GM12878 (cell line): ENCODE measurements at regions not wholly inside any gene's neighbourhood (a gene's known extent, or its start where the extent isn't known, plus 50 kb on each side); places are given as distances from the start of the nearest gene placed in this dataset.

Experiments
- CHD2 ChIP-seq: IDR thresholded peaks from 2 replicates; pipeline ENCODE4 v1.6.1; 2011; ENCODE audit warnings: low read depth, low read length, improper control_type of control experiment, borderline replicate concordance
- DPF2 ChIP-seq: fragments of 450-650 bp; IDR thresholded peaks from 2 replicates; pipeline ENCODE4 v1.6.1; 2017; ENCODE audit warnings: mild to moderate bottlenecking
- MXI1 ChIP-seq: fragments of 150-350 bp; IDR thresholded peaks from 2 replicates; pipeline ENCODE4 v1.6.1; 2011; ENCODE audit warnings: low read depth, mild to moderate bottlenecking, inconsistent platforms, low read length, improper control_type of control experiment
- RAD51 ChIP-seq: fragments of 450-650 bp; IDR thresholded peaks from 2 replicates; pipeline ENCODE4 v1.6.1; 2016; ENCODE audit warnings: moderate library complexity, mild to moderate bottlenecking, inconsistent platforms
- STAT3 ChIP-seq: IDR thresholded peaks from 2 replicates; pipeline ENCODE4 v1.6.1; 2011; ENCODE audit warnings: low read depth, low read length, improper control_type of control experiment
- TCF7 ChIP-seq: IDR thresholded peaks from 2 replicates; pipeline ENCODE4 v1.6.1; 2014; ENCODE audit warnings: antibody characterized with exemption, borderline replicate concordance
- YBX1 ChIP-seq: fragments of 450-650 bp; IDR thresholded peaks from 2 replicates; pipeline ENCODE4 v1.6.1; 2016; ENCODE audit warnings: antibody characterized with exemption
- ZNF24 ChIP-seq: fragments of 450-650 bp; IDR thresholded peaks from 2 replicates; pipeline ENCODE4 v1.6.1; 2017; ENCODE audit warnings: antibody characterized with exemption, mild to moderate bottlenecking
- TF ChIP-seq, protein P1 (sequence below): fragments of 150-350 bp; IDR thresholded peaks from 2 replicates; pipeline ENCODE4 v1.6.1; 2016; ENCODE audit warnings: low read depth, low read length
- TF ChIP-seq, protein P2 (sequence below): IDR thresholded peaks from 2 replicates; pipeline ENCODE4 v1.6.1; 2011; ENCODE audit warnings: low read depth, mild to moderate bottlenecking, low read length, moderate library complexity, borderline replicate concordance; ENCODE audit errors: extremely low read depth
- TF ChIP-seq, protein P3 (sequence below): fragments of 450-650 bp; IDR thresholded peaks from 2 replicates; pipeline ENCODE4 v1.6.1; 2016; ENCODE audit warnings: mild to moderate bottlenecking
- TF ChIP-seq, protein P4 (sequence below): IDR thresholded peaks from 2 replicates; pipeline ENCODE4 v1.6.1; 2011; ENCODE audit warnings: borderline replicate concordance, low read depth, mild to moderate bottlenecking, moderate library complexity, mixed read lengths, low read length; ENCODE audit not compliant: insufficient read depth; ENCODE audit errors: extremely low read length
- TF ChIP-seq, protein P5 (sequence below): IDR thresholded peaks from 2 replicates; pipeline ENCODE4 v1.6.1; 2012; ENCODE audit warnings: low read depth, low read length, improper control_type of control experiment

DNA sequence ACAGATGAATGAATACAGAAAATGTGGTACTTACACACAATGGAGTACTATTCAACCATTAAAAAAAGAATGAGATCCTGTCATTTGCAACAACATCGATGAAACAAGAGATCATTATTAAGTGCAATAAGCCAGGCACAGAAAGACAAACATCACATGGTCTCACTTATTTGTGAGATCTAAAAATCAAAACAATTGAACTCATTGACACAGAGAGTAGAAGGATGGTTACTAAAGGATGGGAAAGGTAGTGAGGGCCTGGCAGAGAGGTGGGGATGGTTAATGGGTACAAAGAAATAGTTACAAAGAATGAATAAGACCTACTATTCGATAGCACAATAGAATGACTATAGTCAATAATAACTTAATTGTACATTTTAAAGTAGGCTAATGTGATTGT, 393.5 kb downstream of the SATB2 start (continued):
- TF ChIP-seq, protein P1, sequence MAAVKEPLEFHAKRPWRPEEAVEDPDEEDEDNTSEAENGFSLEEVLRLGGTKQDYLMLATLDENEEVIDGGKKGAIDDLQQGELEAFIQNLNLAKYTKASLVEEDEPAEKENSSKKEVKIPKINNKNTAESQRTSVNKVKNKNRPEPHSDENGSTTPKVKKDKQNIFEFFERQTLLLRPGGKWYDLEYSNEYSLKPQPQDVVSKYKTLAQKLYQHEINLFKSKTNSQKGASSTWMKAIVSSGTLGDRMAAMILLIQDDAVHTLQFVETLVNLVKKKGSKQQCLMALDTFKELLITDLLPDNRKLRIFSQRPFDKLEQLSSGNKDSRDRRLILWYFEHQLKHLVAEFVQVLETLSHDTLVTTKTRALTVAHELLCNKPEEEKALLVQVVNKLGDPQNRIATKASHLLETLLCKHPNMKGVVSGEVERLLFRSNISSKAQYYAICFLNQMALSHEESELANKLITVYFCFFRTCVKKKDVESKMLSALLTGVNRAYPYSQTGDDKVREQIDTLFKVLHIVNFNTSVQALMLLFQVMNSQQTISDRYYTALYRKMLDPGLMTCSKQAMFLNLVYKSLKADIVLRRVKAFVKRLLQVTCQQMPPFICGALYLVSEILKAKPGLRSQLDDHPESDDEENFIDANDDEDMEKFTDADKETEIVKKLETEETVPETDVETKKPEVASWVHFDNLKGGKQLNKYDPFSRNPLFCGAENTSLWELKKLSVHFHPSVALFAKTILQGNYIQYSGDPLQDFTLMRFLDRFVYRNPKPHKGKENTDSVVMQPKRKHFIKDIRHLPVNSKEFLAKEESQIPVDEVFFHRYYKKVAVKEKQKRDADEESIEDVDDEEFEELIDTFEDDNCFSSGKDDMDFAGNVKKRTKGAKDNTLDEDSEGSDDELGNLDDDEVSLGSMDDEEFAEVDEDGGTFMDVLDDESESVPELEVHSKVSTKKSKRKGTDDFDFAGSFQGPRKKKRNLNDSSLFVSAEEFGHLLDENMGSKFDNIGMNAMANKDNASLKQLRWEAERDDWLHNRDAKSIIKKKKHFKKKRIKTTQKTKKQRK: no peak
- TF ChIP-seq RAD51: no peak
- TF ChIP-seq CHD2: no peak
- no peak for TF ChIP-seq YBX1
- TF ChIP-seq, protein P2, sequence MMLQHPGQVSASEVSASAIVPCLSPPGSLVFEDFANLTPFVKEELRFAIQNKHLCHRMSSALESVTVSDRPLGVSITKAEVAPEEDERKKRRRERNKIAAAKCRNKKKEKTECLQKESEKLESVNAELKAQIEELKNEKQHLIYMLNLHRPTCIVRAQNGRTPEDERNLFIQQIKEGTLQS: no peak
- no peak for TF ChIP-seq MXI1
- no peak for TF ChIP-seq TCF7
- TF ChIP-seq STAT3: no peak
- no peak for TF ChIP-seq DPF2
- TF ChIP-seq, protein P3, sequence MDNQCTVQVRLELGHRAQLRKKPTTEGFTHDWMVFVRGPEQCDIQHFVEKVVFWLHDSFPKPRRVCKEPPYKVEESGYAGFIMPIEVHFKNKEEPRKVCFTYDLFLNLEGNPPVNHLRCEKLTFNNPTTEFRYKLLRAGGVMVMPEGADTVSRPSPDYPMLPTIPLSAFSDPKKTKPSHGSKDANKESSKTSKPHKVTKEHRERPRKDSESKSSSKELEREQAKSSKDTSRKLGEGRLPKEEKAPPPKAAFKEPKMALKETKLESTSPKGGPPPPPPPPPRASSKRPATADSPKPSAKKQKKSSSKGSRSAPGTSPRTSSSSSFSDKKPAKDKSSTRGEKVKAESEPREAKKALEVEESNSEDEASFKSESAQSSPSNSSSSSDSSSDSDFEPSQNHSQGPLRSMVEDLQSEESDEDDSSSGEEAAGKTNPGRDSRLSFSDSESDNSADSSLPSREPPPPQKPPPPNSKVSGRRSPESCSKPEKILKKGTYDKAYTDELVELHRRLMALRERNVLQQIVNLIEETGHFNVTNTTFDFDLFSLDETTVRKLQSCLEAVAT: no peak
- TF ChIP-seq, protein P4, sequence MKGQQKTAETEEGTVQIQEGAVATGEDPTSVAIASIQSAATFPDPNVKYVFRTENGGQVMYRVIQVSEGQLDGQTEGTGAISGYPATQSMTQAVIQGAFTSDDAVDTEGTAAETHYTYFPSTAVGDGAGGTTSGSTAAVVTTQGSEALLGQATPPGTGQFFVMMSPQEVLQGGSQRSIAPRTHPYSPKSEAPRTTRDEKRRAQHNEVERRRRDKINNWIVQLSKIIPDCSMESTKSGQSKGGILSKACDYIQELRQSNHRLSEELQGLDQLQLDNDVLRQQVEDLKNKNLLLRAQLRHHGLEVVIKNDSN: no peak
- no peak for TF ChIP-seq ZNF24
- TF ChIP-seq, protein P5, sequence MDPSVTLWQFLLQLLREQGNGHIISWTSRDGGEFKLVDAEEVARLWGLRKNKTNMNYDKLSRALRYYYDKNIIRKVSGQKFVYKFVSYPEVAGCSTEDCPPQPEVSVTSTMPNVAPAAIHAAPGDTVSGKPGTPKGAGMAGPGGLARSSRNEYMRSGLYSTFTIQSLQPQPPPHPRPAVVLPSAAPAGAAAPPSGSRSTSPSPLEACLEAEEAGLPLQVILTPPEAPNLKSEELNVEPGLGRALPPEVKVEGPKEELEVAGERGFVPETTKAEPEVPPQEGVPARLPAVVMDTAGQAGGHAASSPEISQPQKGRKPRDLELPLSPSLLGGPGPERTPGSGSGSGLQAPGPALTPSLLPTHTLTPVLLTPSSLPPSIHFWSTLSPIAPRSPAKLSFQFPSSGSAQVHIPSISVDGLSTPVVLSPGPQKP: no peak
